ENCODE measurements at regions not wholly inside any gene's neighbourhood (a gene's known extent, or its start where the extent isn't known, plus 50 kb on each side); places are given as distances from the start of the nearest gene placed in this dataset.
"Not testable (repeated sequence)": the region's sequence is repeated elsewhere in the genome, so short reads cannot be mapped to it uniquely, and the experiment has no call there.

DNA sequence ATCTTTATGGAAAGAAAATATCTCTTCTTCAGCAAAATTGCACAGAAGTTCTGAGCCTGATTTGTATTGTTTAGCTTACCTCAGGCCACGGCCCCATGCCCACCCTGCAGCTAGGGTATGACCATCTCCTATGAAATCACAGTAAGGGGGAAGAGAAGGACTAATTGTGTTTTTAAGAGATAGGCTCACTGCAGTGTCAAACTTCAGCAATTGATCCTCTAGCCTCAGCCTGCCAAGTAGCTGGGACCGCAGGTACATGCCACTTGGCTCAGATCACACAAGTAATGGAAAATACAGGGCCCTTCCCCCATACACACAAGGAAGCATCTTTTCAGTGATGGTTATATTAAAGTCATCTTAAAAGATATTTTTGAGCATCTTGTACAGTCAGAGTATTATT, 60.0 kb downstream of the DMAC1 start:
- no peak overlapping the region for H3K27ac Mint-ChIP-seq
- no peaks in the 10 kb centered on the region for H3K36me3 Mint-ChIP-seq (ENCODE audit: low read depth)
- H3K9me3 Mint-ChIP-seq = no peaks in the 10 kb centered on the region
- H3K4me1 Mint-ChIP-seq (ENCODE audit: low read depth) = no peaks in the 10 kb centered on the region
- peaks cover 4% of the 10 kb centered on the region for H3K27me3 Mint-ChIP-seq (ENCODE audit: low read depth)
- H3K4me3 Mint-ChIP-seq = no peak overlapping the region

GRCh38 chr9:7735311-7735710, 64.3 kb downstream of the DMAC1 start:
- Mint-ChIP-seq H3K4me1 (ENCODE audit: low read depth) (no peaks in the 10 kb centered on the region), H3K9me3 (no peaks in the 10 kb centered on the region), H3K27ac (no peak overlapping the region), H3K4me3 (no peak overlapping the region), H3K27me3 (ENCODE audit: low read depth) (peaks cover 4% of the 10 kb centered on the region), H3K36me3 (ENCODE audit: low read depth) (no peaks in the 10 kb centered on the region)

GRCh38 chr9:7730164-7730445, 69.5 kb downstream of the DMAC1 start:
- H3K4me3 Mint-ChIP-seq = no peak overlapping the region
- H3K4me1 Mint-ChIP-seq (ENCODE audit: low read depth) = no peaks in the 10 kb centered on the region
- H3K27me3 Mint-ChIP-seq (ENCODE audit: low read depth) = no peaks in the 10 kb centered on the region
- H3K27ac Mint-ChIP-seq = no peak overlapping the region
- H3K9me3 Mint-ChIP-seq = no peaks in the 10 kb centered on the region
- H3K36me3 Mint-ChIP-seq (ENCODE audit: low read depth) = no peaks in the 10 kb centered on the region

- Mint-ChIP-seq H3K36me3 (ENCODE audit: low read depth) (no peaks in the 10 kb centered on the region), H3K27me3 (ENCODE audit: low read depth) (no peaks in the 10 kb centered on the region), H3K4me3 (no peak overlapping the region), H3K27ac (no peak overlapping the region), H3K4me1 (ENCODE audit: low read depth) (no peaks in the 10 kb centered on the region), H3K9me3 (no peaks in the 10 kb centered on the region)
Measured at GRCh38 chr9:7729371-7730163, 70.0 kb downstream of the DMAC1 start.

GRCh38 chr9:7721291-7721690, 78.3 kb downstream of the DMAC1 start:
- H3K27ac Mint-ChIP-seq = no peak overlapping the region
- no peaks in the 10 kb centered on the region for H3K27me3 Mint-ChIP-seq (ENCODE audit: low read depth)
- no peaks in the 10 kb centered on the region for H3K9me3 Mint-ChIP-seq
- no peaks in the 10 kb centered on the region for H3K4me1 Mint-ChIP-seq (ENCODE audit: low read depth)
- H3K36me3 Mint-ChIP-seq (ENCODE audit: low read depth) = no peaks in the 10 kb centered on the region
- no peak overlapping the region for H3K4me3 Mint-ChIP-seq

DNA sequence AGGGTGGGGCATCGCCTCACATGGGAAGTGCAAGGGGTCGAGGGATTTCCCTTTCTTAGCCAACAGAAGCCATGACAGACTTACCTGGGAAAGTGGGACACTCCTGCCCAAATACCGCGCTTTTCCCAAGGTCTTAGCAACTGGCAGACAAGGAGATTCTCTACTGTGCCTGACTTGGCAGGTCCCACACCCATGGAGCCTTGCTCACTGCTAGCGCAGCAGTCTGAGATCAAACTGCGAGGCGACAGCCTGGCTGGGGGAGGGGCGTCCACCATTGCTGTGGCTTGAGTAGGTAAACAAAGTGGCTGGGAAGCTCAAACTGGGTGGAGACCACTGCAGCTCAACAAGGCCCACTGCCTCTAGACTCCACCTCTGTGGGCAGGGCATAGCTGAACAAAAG, 86.5 kb downstream of the DMAC1 start:
- H3K27ac Mint-ChIP-seq; H3K36me3 Mint-ChIP-seq (ENCODE audit: low read depth); H3K9me3 Mint-ChIP-seq; H3K4me3 Mint-ChIP-seq; H3K4me1 Mint-ChIP-seq (ENCODE audit: low read depth); H3K27me3 Mint-ChIP-seq (ENCODE audit: low read depth): not testable (repeated sequence)

GRCh38 chr9:7710686-7711085, 88.9 kb downstream of the DMAC1 start:
- Mint-ChIP-seq H3K27me3 (ENCODE audit: low read depth) (no peaks in the 10 kb centered on the region), H3K4me3 (no peak overlapping the region), H3K4me1 (ENCODE audit: low read depth) (no peaks in the 10 kb centered on the region), H3K9me3 (no peaks in the 10 kb centered on the region), H3K27ac (no peak overlapping the region), H3K36me3 (ENCODE audit: low read depth) (no peaks in the 10 kb centered on the region)

- Mint-ChIP-seq H3K4me1 (ENCODE audit: low read depth) (no peaks in the 10 kb centered on the region), H3K27ac (no peak overlapping the region), H3K36me3 (ENCODE audit: low read depth) (no peaks in the 10 kb centered on the region), H3K9me3 (no peaks in the 10 kb centered on the region), H3K4me3 (no peak overlapping the region), H3K27me3 (ENCODE audit: low read depth) (no peaks in the 10 kb centered on the region)
Measured at GRCh38 chr9:7707934-7708333, 91.6 kb downstream of the DMAC1 start.

GRCh38 chr9:7704543-7704942, 95.0 kb downstream of the DMAC1 start:
- H3K36me3 Mint-ChIP-seq (ENCODE audit: low read depth) = no peaks in the 10 kb centered on the region
- H3K4me3 Mint-ChIP-seq = no peak overlapping the region
- no peak overlapping the region for H3K27ac Mint-ChIP-seq
- no peaks in the 10 kb centered on the region for H3K4me1 Mint-ChIP-seq (ENCODE audit: low read depth)
- H3K27me3 Mint-ChIP-seq (ENCODE audit: low read depth) = no peaks in the 10 kb centered on the region
- no peaks in the 10 kb centered on the region for H3K9me3 Mint-ChIP-seq

DNA sequence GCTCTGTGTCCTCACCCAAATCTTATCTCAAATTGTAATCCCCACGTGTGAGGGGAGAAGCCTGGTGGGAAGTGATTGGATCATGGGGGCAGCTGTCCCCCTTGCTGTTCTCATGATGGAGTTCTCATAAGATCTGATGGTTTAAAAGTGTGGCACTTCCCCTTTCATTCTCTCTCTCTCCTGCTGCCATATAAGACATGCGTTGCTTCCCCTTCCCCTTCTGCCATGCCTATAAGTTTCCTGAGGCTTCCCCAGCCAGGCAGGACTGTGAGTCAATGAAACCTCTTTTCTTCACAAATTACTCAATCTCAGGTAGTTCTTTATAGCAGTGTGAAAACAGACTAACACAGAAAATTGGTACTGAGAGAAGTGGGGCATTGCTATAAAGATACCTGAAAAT, 107.7 kb downstream of the DMAC1 start:
- Mint-ChIP-seq H3K27me3 (ENCODE audit: low read depth) (no peaks in the 10 kb centered on the region), H3K27ac (no peak overlapping the region), H3K9me3 (no peaks in the 10 kb centered on the region), H3K36me3 (ENCODE audit: low read depth) (no peaks in the 10 kb centered on the region), H3K4me3 (no peak overlapping the region), H3K4me1 (ENCODE audit: low read depth) (no peaks in the 10 kb centered on the region)

- H3K36me3 Mint-ChIP-seq (ENCODE audit: low read depth) = no peaks in the 10 kb centered on the region
- H3K27me3 Mint-ChIP-seq (ENCODE audit: low read depth) = no peaks in the 10 kb centered on the region
- no peaks in the 10 kb centered on the region for H3K9me3 Mint-ChIP-seq
- no peaks in the 10 kb centered on the region for H3K4me1 Mint-ChIP-seq (ENCODE audit: low read depth)
- H3K4me3 Mint-ChIP-seq = no peak overlapping the region
- no peak overlapping the region for H3K27ac Mint-ChIP-seq
Measured at GRCh38 chr9:7690014-7690413, 109.6 kb downstream of the DMAC1 start.

DNA sequence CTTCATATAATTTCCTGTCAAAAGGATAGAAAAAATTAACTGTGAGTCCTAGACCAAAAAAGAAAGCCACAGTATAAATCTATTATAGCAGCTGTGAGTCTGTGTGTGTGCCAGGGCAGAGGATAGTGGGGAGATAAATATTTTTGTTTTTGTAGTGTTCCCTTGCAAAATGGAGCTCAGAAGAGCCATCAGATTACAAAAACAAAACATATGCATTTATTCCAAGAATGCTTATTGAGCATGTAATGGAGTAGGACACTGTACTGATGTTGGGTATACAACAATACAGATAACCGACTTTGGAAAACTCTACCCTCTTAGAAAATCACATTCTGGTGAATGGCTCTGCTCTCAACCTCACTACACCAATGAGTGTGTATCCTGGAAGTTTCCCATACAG, 111.0 kb downstream of the DMAC1 start:
- Mint-ChIP-seq H3K27ac (no peak overlapping the region), H3K4me1 (ENCODE audit: low read depth) (no peaks in the 10 kb centered on the region), H3K36me3 (ENCODE audit: low read depth) (no peaks in the 10 kb centered on the region), H3K4me3 (no peak overlapping the region), H3K27me3 (ENCODE audit: low read depth) (no peaks in the 10 kb centered on the region), H3K9me3 (no peaks in the 10 kb centered on the region)

DNA sequence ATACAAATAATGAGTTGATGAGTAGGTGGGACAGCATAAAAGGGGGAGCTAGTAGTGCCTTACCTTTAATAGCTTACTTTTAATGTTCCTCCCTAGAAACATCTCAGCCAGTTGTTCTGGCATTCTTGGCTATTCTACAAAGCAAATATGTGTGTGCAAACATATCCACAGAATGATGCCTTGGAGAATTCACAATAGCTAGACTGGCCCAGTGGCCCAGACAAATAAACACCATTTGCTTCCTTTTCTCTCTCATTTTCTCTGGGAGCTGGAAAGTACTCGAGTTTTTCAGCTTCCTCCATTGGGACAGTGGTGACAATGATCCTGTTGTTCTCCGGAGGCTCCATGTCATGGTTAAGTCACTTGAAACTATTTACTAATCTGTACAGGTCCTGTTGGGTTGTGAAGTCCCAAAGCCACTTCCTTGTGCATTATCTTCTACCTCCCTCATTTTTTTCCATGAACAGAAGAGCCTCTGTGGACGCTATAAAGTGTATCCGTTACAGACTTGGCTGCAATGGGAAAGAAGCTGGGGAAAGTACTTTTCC, 122.9 kb downstream of the DMAC1 start:
- Mint-ChIP-seq H3K27me3 (ENCODE audit: low read depth) (no peaks in the 10 kb centered on the region), H3K9me3 (no peaks in the 10 kb centered on the region), H3K36me3 (ENCODE audit: low read depth) (no peaks in the 10 kb centered on the region), H3K27ac (no peak overlapping the region), H3K4me1 (ENCODE audit: low read depth) (no peaks in the 10 kb centered on the region), H3K4me3 (no peak overlapping the region)

DNA sequence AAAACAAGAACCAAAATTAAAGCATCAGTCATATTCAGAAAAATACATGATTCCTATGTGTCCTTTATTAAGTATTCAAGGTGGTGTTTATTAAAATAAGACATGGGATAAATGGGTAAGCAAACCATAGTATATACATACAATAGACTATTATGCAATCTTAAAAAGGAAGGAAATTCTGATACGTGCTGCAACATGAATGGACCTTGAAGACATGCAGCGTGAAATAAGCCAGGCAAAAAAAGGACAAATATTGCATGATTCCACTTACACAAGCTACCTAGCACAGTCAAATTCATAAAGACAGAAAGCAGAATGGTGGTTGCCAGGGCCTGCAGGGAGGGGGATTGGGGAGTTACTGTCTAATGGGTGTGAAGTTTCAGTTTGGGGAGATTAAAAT, 127.7 kb downstream of the DMAC1 start:
- H3K9me3 Mint-ChIP-seq = no peaks in the 10 kb centered on the region
- no peaks in the 10 kb centered on the region for H3K27me3 Mint-ChIP-seq (ENCODE audit: low read depth)
- no peak overlapping the region for H3K4me3 Mint-ChIP-seq
- H3K4me1 Mint-ChIP-seq (ENCODE audit: low read depth) = no peaks in the 10 kb centered on the region
- H3K27ac Mint-ChIP-seq = no peak overlapping the region
- H3K36me3 Mint-ChIP-seq (ENCODE audit: low read depth) = no peaks in the 10 kb centered on the region

DNA sequence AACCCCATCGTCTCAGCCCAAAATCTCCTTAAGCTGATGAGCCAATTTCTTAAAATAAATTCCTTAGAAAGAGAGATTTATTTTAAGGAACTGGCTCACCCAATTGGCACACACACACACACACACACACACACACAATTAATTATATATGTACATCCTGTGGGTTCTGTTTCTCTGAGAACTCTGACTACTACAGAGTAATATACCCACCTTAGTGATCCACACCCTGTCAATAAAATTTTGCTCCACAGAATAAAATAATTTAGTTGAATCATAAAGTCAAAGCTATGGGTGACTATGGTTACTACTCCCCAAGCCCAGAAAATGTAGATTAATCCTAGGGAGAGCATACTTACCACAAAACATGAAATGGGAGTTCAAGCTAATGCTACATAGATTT, 131.0 kb downstream of the DMAC1 start:
- Mint-ChIP-seq H3K27me3 (ENCODE audit: low read depth) (no peaks in the 10 kb centered on the region), H3K9me3 (no peaks in the 10 kb centered on the region), H3K36me3 (ENCODE audit: low read depth) (no peaks in the 10 kb centered on the region)

DNA sequence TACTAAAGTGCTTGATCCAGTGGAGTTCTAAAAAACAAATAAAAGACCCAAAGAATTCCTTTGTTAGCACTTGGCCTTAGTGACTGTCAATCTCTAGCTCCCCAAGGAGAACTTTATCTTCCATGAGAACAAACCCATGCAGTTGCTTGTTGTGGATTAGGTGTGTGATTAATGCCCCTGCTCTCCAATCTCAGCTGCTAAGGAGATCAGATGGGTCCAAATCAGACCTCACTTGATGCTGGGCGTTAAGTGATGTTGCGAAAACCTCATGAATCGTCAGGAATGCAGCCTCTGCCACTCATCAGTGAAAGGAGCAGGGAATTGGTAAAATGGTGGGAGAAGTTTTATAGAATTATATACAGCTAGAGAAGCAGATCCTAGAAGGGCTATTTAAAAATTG, 133.7 kb downstream of the DMAC1 start:
- Mint-ChIP-seq H3K4me3 (no peak overlapping the region), H3K4me1 (ENCODE audit: low read depth) (no peaks in the 10 kb centered on the region), H3K36me3 (ENCODE audit: low read depth) (no peaks in the 10 kb centered on the region), H3K27me3 (ENCODE audit: low read depth) (no peaks in the 10 kb centered on the region), H3K27ac (no peak overlapping the region), H3K9me3 (no peaks in the 10 kb centered on the region)

More for the DNA sequence above, 131.0 kb downstream of the DMAC1 start:
- Mint-ChIP-seq H3K4me1 (ENCODE audit: low read depth) (no peaks in the 10 kb centered on the region), H3K4me3 (no peak overlapping the region), H3K27ac (no peak overlapping the region)

Data from T-helper 1 cell treated with Interleukin-12 subunit alpha and Interleukin-12 subunit beta and Interleukin-4 antibody, amounts not matched to agents 30 μg/mL and 1 μg/mL, for 36 hours (primary cell).